Renal cortex interstitium (tissue), 11 donors: ENCODE measurements at regions not wholly inside any gene's neighbourhood (a gene's known extent, or its start where the extent isn't known, plus 50 kb on each side); places are given as distances from the start of the nearest gene placed in this dataset.

Experiments used
- DNase-seq, 11 donors: peaks; one replicate each; pipeline ENCODE4 v3.0.0-alpha.2; 2013; ENCODE audit warnings: low read depth in 9 of 11, low spot score in 4 of 11; ENCODE audit errors: extremely low read depth in 1 of 11

DNA sequence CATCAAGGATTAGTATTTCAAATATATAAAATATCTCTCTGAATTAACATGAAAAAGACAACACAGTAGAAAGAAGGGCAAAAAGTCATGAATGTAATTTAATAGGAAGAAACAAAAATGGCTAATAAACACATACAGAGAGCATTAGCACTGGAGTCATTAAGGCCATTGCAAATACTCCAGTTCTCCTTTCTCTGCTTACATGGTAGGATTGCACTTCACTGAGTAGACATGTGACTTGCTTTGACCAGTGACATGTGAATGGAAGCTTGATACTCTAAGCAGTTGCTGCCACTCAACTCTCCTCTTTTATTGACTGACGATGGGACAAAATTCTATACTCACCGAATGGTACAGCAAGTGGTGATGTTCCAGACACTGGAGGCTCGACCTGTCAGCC, 153.9 kb upstream of the LGALSL start:
- no peak for DNase-seq

DNA sequence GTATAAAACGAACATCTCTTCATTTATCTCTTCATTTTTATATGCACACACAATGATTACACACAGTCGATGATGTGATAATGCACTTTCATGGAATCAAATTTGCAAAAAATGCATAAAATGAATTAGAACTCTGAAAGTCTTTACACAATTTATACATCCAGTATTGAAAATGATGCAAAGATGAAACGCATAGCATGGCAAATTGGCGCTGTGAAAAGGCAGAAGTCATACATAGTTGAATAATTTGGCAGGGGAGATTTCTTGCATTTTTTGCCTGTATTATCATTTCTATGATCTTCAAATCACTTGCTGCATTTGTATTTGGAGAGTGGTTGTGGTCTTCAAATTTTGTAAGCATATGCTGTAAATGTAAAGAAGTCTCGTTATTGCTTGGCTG, 150.7 kb upstream of the LGALSL start:
- DNase-seq, result no peak

DNA sequence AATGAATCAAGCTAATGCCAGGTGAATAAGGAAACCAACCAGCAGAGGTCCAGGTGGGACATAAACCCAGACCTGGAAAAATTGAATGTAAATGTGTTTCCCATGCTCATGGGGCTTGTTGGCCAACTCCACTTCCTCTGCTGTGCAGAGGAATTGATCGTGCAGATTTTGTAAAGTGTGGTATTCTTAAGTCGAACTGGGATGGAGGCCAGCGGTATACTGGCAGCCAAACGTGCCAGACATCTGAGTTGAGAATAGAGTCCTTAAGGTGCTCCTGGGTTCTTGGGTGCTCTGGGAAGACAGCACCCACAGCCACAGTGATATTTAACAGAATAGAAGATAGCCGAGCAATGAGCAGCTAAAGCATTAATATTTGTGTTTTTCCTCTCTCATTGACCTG, 146.5 kb upstream of the LGALSL start:
- no peak for DNase-seq

- no peak for DNase-seq
Measured at GRCh38 chr2:64311191-64311910, 142.6 kb upstream of the LGALSL start.

GRCh38 chr2:64311948-64312621, 141.9 kb upstream of the LGALSL start:
- peak in 8 of 11 donors; percentile 55 to 83 (median 74) for DNase-seq

GRCh38 chr2:64312622-64313397, 141.2 kb upstream of the LGALSL start:
- DNase-seq, result no peak

- no peak for DNase-seq
Measured at GRCh38 chr2:64313398-64313723, 140.6 kb upstream of the LGALSL start.

GRCh38 chr2:64315291-64315960, 138.5 kb upstream of the LGALSL start:
- no peak for DNase-seq

DNA sequence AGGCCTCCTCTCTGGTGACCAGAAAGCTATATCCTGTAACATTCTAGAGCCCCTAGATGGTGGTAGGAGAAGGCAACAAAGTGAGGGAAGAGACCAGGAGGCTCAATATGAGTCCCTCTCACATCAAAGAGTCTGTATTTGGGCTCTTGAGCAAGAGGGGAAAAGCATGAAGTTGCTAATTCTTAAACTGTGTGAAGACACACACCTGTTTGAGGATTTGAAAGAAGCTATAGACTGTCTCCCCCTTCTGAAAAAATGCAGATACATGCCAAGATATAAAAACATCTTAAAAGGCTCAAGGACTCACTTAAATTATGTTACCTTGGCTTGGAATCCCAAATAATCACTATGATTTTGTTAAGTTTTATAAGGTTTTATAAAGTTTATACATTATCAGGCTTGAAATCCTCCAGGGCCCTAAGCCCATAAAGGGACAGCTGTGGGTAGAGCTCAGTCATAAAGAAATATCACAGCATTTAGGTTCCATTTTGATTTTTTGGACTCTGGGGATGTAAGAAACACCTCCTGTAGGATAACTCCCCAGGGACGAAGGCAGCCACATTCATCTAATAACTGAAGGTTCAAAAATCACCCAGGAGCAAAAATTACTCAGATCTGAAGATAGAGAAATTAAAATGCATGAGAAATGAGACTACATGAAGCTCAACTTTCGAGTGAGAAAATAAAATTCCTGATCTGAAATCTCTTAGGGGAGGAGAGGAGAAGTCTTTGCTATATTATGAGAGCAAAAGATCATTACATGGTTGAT, 136.1 kb upstream of the LGALSL start:
- no peak for DNase-seq

DNA sequence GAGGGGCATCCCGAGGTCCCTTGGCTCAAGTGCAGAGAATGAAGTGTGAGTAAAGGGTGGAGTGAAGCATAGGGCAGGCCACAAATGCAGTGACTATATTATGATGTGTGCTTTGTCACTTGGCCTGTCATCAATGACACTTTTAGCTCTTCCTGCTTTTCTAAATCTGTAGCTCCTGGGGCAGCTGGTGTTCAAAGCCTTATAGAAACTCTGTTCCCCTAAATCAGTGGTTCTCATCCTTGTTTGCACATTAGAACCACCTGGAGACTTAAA, 135.6 kb upstream of the LGALSL start:
- DNase-seq, result no peak

DNA sequence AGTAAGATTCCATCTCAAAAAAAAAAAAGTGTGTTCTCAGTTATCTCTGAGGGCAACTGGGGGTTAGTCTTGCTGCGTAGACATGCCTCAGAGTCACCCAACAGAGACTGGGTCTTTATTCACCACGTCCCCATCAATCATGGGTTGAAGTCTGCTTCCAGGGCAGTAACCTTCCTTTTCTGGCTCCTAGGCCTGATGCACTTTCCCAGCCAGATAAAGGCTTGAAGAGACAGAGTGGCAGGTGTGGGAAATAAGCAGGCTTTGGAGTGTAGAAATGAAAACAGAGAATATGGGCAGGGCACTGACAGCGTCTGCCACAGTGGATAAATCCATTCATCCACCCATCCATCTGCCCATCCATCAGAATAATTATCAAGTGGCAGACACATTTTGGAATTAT, 134.1 kb upstream of the LGALSL start:
- no peak for DNase-seq

DNA sequence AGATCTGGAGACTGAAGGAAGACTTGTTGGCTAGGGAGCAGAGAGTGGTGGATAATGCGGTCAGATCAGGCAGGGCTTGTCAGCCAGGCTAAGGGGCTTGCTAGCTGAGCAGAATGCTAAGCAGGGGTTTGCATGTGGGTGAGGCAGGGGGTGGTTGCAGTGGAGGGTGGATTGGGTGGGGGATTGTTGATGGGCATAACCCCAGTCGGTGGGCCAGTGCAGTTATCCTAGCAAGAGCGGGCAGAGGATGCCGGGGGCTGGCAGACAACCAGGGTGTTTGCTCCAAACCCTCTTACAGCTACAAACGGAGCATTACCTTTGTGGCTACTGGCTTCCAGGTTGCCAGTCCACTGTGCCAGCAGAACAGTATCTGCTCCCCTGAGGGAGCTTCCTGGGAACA, 131.5 kb upstream of the LGALSL start:
- DNase-seq, result no peak

DNA sequence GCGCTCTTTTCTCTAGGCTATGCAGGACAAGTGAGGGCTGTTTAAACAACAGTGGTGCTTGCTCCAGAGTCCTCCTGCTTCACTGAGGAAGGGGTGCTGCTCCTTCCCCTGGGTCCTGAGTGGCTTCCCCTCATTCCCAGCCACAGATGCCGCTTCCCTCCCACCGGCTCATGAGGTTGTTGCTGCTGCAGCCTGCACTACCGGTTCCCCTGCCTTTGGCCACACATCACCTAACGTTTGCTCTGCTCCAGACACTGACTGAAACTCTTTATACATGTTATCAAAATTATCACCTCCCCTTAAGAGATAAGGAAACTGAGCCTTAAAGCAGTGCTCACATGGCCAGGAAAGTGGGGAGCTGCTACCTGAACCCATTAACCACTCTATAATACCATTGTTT, 130.8 kb upstream of the LGALSL start:
- no peak for DNase-seq

DNA sequence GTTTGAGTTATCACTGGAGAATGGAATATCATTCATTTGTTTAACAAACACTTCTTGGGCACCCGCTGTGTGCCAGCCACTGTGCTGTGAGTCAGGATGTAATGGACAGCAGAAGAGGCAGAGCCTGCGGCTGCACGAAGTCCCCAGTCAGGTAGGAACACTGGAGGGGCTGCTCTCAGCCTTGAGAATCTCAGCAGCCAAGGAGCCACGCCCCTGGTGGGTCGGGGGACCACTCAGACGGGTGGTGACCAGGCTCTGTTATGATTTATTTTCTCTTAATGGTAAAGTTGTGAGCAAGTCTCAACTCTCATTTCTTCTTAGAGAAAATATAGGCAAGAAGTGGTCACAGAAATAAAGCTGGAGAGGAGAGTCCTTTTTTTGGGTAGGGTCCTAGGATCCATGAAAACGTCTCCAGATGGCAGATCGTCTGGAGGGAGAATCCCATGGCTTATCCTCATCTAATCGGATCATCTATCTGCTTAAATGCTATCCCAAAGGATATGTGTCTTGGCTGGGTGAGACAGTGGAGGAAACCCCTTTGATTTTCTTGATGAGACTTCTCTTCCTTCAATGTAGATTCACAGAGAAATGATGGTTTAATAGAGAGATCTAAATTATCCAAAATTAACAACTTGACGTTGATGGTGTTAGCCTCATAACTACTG, 129.1 kb upstream of the LGALSL start:
- no peak for DNase-seq

DNA sequence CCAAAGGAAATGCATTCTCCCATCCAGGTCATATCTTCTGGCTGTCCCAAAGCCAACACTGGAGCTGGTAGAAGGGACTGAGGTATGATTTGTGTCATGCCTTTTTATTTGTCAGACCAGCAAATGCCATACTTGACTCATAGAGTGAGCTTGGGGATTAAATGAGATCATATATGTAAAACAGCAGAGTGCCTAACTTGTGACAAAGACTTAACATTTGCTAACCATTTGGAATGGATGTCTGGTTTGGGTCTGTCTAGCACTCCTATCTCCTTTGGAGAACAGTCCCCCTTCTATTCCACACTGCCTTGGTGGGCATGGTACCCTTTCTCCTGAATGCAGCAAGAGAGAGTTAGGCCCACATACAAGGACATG, 128.5 kb upstream of the LGALSL start:
- DNase-seq, result no peak

GRCh38 chr2:64325852-64326577, 127.9 kb upstream of the LGALSL start:
- no peak for DNase-seq

DNA sequence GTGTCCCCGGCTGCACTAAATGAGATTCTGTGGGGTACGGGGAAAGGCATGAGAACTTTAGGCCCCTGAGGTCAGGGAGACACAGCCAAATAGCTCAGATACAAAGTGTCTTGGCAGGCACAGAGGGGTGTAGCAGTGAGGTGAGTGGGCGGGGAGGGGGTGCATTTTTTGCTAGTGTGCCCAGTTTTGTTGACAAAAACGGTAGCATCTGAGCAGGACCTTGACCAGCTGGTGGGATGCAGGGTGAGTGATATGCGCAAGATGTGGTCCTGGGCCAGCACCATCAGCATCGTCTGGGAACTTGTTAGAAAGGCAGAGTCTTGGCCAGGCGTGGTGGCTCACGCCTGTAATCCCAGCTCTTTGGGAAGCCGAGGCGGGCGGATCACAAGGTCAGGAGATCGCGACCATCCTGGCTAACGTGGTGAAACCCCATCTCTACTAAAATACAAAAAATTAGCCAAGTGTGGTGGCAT, 127.3 kb upstream of the LGALSL start:
- no peak for DNase-seq

- no peak for DNase-seq
Measured at GRCh38 chr2:64327129-64327509, 126.8 kb upstream of the LGALSL start.
